T47D (cell line): ENCODE measurements at regions not wholly inside any gene's neighbourhood (a gene's known extent, or its start where the extent isn't known, plus 50 kb on each side); places are given as distances from the start of the nearest gene placed in this dataset.

ENCODE experiments used
- DNase-seq, 2 experiments: peaks; one replicate each; pipeline versions ENCODE4 v3.0.0 to v3.0.0-alpha.2; 2011 to 2012; ENCODE audit warnings: low read depth in 1 of 2, low spot score in 1 of 2
- JUND ChIP-seq: IDR thresholded peaks from 2 replicates; pipeline ENCODE4 v1.6.1; 2012; ENCODE audit warnings: low read depth
- in situ Hi-C: cut with HindIII; loops from 2 replicates; pipeline ENCODE4 v1.10.0; 2016; ENCODE audit warnings: low sequenced_read_pairs, low pct_unique_long_range_greater_than_20kb

DNA sequence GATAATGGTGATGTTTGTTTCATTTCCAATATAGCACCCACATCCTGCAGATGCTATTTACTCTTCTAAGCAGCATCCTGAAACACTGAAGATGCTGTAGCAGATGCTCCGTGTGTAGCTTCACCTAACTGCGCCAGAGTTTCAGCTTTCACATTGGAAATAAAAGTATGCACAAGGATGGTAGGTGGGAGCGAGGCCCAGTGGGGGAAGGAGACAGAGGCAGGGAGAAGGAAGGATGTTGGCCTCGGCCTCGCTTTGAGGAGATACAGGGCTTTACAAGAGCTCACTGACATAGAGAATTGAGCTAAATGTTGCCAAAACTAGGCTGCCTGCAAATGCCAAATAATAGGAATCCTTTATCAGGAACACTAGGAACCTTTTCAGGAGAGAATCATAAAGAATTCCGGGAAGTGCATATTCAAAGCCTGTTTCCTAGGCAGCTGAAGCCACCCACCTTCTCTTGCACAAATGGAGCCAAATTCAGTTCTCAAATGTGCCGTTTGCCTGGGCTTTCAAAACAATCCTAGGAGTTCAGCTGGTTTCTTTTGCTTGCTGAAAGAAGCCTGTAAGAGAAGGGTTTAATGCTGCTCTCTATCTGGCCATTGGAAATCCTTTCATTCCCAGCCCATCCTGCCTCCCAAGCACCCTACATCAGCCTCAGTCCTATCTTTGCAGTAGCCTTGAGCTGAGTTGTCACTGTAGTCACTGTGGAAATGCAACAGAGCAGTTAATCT lies 135.4 kb upstream of the ATP1B1 start:
- in situ Hi-C loops: no loop called here
- no peak for TF ChIP-seq JUND
- no peak for DNase-seq

DNA sequence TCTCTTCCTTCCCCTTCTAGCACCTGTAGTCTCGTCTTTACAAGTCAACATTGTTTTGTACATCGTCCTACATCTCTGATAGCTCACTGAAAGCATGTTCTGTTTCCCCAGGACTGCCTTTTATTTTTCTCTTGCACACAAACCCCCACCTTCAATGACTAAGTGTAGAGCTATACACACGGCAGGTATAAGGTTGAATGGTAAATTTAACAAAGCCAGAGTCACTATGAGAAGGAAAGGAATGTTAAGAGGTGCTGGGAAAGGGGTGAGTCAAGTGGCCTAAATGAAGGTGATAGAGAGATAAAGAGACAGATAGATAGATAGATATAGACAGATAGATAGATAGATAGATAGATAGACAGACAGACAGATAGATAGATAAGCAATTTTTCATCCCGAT lies 134.3 kb upstream of the ATP1B1 start:
- in situ Hi-C loops: no loop called here
- no peak for DNase-seq
- no peak for TF ChIP-seq JUND

DNA sequence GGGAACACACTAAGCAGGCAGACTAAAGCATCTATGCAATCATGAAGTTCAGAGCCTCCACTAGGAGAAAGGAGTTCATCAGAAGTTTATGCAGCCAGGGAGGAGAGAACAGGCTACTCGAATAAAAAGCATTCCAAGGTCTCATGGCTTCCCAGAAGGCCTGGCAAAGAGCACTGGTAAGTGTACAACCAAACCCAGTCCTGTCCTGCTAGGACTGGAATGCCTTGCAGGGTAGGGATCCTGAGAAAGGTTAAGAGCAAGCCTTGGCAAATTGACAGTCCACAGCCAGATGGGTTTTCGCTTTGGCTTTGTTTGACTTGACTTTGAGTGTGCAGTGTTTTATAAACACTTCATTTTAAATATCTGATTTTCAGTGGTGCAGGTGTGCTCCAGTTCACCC lies 133.6 kb upstream of the ATP1B1 start:
- no peak for TF ChIP-seq JUND

DNA sequence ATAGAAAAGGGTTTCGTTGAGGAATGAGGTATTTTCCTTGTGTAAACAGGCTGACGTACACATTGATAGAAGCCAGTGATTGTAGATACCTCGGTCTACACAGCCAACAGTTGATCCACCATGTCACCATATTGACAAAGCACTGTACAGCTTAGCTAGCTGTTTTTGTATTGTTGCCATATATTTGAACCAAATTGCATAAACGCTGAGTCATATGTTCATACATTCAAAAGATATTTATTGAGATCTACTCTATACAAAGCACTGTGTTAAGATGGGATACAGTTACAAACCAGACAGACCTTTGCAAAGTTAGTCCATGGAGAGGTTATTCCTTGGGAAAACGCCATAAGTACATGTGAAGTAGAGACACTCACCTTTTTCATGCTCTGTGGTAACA lies 132.4 kb upstream of the ATP1B1 start:
- in situ Hi-C loops: no loop called here
- no peak for TF ChIP-seq JUND

More for the DNA sequence above, 133.6 kb upstream of the ATP1B1 start:
- DNase-seq: peak in 1 of 2 experiments; percentile 95
- in situ Hi-C loops: no loop called here

DNA sequence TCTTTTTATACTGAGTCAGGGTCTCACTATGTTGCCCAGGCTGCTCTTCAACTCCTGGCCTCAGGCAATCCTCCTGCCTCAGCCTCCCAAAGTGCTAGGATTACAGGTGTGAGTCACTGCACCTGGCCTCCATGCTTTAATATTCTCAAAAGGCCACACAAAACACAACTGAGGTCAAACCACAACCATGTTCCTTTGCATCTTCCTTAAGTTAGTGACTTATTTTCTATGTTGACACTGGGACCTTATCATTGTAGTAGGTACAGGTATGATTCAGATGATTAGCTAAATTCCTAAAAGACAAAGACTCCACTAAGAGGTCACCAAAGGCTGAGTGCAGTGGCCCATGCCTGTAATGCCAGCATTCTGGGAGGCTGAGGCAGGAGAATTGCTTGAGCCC lies 131.9 kb upstream of the ATP1B1 start:
- in situ Hi-C loops: no loop called here
- no peak for TF ChIP-seq JUND
- DNase-seq: no peak

More for the DNA sequence above, 132.4 kb upstream of the ATP1B1 start:
- DNase-seq: no peak

- in situ Hi-C loops: no loop called here
- no peak for DNase-seq
- TF ChIP-seq JUND: no peak
Measured at GRCh38 chr1:168976267-168976666, 130.2 kb upstream of the ATP1B1 start.

DNA sequence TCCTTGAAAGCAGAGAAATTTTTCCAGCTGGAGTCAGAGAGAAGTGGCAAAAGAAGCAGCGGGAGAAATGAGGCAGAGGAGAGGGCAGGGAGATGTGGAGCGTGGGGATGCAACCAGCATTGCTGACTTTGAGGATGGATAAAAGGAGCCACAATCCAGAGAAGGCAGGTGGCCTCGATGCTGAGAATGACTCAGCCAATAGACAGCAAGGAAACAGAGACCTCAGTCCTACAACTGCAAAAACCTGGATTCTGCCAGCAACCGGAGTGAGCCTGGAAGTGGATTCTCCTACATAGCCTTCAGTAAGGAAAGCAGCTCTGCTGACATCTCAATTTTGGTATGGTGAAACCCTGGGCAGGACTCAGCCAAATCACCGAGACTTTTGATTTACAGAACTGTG lies 128.9 kb upstream of the ATP1B1 start:
- no peak for TF ChIP-seq JUND
- peak in 1 of 2 experiments; percentile 40 for DNase-seq
- in situ Hi-C loops: no loop called here

DNA sequence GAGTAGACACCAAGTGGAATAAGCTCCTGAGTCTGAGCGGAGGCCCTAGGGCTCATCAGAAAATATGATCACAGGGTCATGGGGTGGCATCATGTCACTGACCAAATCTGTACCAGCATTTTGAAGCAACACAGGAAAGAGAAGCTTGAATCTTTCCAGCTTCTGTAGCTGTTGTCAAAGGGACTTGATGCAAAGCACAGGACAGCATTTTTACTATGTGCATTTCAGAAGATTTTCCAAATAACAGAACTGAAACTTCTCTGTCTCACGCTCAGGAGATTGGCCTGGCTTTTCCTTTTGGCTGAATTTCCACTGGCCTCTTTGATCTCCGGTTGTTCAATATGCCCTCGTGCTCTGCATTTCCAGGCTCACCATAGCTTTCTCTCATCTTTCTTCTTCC lies 127.2 kb upstream of the ATP1B1 start:
- in situ Hi-C loops: no loop called here
- TF ChIP-seq JUND: no peak
- DNase-seq: no peak

DNA sequence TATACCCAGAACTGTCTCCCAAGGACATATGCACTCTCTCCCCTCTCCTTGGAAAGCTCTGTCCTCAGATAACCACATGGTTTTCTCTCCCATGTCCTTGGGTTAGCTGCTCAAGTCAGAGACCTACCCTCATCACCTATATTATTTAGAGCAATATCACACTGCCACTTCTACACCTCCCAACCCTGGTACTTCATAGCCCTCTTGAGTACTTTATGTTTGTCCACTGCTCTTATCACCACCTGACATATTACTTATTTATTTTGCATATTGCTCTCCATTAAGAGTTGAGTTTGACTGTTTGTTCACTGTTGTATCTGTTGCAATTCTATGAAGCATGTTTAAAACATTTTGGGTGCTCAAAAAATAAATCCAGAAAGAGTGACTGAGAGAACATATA lies 126.3 kb upstream of the ATP1B1 start:
- no peak for DNase-seq
- no peak for TF ChIP-seq JUND
- in situ Hi-C loops: no loop called here

DNA sequence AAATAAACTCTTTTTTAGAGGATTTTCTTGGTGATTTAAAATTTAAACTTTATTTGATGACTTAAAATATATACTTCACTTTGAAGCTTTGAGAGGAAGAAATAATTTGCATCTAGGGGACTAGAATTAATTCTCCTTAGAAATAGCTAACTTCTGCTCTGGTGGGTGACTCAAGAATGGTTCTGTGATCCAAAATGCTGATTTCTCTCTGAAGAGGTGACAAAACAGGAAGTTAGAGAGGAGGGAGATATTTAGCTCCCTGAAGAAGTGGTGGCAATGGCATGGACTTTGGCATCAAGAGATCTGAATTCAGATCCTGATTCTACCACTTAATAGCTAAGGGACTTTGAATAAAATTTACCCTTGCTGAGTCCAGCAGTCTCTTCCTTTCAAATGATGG lies 125.8 kb upstream of the ATP1B1 start:
- DNase-seq: no peak
- no peak for TF ChIP-seq JUND
- in situ Hi-C loops: no loop called here

GRCh38 chr1:168982778-168983177 lies 123.7 kb upstream of the ATP1B1 start:
- DNase-seq: no peak
- in situ Hi-C loops: no loop called here
- no peak for TF ChIP-seq JUND

DNA sequence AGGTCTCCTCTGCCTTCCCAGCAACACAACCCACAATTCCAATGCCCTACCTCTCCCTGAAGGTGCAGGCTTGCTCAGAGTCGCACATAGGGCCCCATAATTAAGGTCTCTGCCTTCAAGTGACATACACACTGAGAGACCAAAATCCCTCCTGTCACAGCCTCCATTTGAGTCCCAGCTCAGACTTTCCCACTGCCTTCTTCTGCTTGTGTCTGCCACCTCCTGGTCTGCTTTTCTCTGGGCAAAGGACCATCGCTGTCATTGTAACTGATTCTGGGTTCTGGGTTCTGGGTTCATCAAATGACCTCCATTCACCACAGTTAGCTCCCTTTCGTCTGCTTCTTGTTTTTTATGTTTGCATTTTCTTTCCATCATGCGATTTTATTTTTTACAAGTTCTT lies 119.2 kb upstream of the ATP1B1 start:
- no peak for DNase-seq
- no peak for TF ChIP-seq JUND
- in situ Hi-C loops: no loop called here

DNA sequence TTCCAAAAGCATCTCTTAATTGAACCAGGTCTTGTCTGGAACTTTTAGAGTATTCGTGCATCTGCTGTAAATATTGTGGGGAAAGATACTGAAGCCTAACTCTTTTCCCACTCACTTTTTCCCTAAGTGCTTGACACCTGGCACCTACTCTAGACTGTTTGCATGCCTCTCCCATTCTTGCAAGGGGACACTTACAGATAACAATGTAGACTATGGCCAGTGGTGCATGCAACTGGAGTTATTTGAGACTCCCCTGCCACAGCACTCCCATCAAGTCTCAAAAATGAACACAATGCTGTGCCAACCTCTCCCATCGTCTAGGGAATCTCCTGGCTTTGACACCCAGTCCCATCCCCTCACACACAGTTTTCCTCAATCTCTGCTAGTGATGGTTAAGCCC lies 118.6 kb upstream of the ATP1B1 start:
- DNase-seq: no peak
- in situ Hi-C loops: no loop called here
- TF ChIP-seq JUND: no peak

GRCh38 chr1:168989985-168990384 lies 116.5 kb upstream of the ATP1B1 start:
- in situ Hi-C loops: no loop called here
- no peak for DNase-seq
- no peak for TF ChIP-seq JUND
